HK-2 (cell line): ENCODE measurements at regions not wholly inside any gene's neighbourhood (a gene's known extent, or its start where the extent isn't known, plus 50 kb on each side); places are given as distances from the start of the nearest gene placed in this dataset.

Experiments
- DNase-seq: peaks from one replicate; pipeline ENCODE4 v3.0.0-alpha.2; 2018; ENCODE audit not compliant: unreplicated experiment

GRCh38 chr11:114876234-114876633 lies 197.9 kb downstream of the NXPE2 start:
- no peak for DNase-seq

DNA sequence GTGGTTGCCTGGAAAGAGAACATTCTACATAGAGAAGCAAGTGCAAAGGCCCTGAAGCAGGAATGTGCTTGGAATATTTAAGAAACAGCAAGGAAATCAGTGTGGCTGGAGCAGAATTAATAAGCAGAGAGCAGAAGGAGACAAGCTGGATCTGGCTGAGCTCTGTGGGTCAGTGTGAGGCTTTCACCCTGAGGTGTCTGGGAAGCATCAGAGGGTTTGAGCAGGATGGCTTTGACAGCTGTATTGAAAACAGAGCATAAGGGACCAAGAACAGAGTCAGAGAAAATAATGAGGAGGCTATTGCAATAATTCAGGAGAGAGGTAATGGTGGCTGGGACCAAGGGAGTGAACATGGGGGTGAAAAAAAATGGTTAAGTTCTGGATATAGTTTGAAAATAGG lies 199.6 kb downstream of the NXPE2 start:
- no peak for DNase-seq

GRCh38 chr11:114880442-114880841 lies 202.1 kb downstream of the NXPE2 start:
- DNase-seq, result no peak

DNA sequence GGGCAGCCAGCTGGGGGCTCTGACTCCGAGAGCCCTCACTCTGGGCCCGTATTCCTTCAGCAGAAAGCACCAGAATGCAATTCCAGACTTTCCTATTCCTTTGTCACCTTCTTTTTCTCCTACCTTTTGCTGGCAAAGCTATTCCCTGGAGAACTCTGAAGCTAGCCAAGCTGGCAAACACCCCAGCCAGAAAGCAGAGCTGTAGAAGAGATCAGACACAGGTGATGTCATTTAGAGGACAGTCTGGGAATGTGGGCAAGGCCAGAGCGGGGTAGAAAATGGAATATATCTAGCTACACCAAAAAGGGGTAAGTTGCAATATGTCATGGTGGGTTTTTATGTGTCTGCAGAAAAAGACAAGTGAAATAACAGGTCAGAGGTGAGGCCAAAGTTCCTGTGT lies 205.1 kb downstream of the NXPE2 start:
- no peak for DNase-seq

- no peak for DNase-seq
Measured at GRCh38 chr11:114886644-114887265, 208.4 kb downstream of the NXPE2 start.

- no peak for DNase-seq
Measured at GRCh38 chr11:114889594-114890011, 211.3 kb downstream of the NXPE2 start.

- DNase-seq, result no peak
Measured at GRCh38 chr11:114890038-114890437, 211.7 kb downstream of the NXPE2 start.

DNA sequence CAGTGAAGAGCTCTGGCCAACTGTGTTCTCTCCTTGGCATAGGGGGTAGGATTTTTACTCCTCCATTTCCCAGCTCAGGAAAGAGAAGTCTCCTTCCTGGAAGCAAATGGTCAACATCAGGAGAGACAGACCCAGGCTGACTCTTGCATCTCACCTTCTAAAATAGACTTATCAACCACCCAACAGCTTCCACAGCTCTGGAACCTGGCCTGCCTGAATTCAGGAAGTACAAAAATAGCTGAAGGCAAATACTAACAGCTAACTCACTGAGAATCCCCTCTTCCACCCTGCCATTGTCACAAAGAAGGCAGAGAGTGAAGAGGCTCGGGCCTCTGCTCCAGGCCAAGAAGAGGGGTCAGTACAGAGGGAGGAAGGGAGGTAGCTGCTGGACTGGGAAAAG lies 213.6 kb downstream of the NXPE2 start:
- no peak for DNase-seq

DNA sequence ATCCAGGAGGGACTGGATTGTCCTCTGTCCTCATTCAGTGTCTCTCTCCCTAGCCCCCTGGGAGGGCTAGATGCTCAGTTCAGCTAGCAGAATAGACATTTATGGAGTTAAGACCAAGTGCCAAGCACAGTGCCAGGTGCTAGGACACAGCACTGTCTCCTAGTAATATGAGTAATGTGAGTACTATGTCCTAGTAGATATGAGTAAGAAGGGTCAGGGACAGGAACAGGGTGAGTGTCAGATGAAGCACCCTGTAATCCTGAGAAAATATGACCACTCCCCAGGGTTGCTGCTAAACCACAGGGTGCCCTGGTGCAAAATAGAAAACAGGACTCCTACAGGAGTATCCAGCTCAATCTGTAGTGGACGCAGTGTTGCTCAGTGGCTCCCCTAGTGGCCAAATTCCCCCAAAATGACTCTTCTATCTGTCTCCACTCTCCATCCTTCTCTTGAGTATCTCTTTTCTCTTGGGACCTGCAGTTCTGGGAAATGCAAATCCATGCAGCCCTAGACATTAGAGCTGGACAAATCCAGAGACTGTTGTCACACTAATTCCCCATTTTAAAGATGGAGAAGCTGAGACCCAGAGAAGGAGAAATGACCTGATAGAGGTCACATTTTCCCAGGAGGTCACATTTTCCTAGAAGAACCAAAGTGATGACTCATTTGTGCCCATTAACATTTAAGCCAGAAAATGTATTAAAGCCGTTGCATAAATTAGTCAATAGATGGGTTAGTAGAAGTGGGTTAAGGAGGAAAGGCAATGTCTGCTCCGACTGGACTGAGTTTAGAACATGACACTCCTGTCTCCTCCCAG lies 214.3 kb downstream of the NXPE2 start:
- peak; percentile 2 for DNase-seq

DNA sequence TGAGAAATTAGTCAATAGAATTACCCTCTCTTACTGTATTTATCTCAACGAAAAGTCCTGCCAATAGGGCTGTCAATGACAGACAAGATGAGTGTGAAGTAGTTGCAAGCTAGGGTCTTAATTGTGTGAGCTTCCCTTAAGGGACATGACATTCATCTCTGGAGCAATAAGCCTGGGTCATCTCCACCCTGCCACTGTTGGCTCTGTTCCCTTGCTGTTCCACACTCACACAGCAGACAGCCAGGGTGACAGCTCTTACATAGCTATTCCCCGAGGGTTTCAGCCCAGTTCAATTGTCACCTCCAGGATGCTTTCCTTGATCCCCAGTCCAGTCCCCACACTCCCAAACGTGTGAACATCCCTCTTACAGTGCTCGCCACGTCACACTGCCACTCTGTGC lies 215.0 kb downstream of the NXPE2 start:
- no peak for DNase-seq

DNA sequence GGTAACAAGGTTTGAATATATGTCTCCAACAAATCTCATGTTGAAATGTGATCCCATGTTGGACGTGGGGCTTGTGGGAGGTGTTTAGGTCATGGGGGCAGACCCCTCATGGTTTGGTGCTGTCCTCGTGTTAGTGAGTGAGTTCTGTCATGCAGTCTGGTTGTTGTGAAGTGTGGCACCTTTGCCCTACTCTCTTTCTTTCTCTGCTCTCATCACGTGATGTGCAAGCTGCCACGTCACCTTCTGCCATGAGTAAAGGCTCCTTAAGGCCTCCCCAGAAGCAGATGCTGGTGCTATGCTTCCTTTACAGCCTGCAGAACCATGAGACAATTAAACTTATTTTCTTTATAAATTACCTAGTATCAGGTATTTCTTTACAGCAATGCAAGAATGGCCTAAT lies 218.3 kb downstream of the NXPE2 start:
- no peak for DNase-seq

- DNase-seq, result no peak
Measured at GRCh38 chr11:114909866-114910265, 231.5 kb downstream of the NXPE2 start.

DNA sequence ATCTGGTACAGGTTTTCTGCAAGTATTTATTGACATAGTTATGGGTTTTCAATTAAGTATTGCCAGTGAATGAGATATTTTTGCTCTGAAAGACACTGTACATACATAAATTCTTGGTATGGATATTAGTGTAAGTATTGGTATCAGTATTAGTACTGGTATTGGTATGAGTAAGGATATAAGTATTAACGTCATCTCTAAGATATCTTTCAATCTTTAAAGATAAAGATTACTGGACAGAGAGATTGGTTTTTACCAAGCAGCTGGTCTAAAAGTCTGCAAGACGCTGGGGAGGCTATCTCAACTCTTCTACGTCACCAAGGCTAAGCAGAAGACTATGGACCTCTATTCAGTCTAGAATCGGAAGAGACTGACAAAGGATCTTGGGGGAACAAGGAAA lies 234.5 kb downstream of the NXPE2 start:
- DNase-seq, result no peak

DNA sequence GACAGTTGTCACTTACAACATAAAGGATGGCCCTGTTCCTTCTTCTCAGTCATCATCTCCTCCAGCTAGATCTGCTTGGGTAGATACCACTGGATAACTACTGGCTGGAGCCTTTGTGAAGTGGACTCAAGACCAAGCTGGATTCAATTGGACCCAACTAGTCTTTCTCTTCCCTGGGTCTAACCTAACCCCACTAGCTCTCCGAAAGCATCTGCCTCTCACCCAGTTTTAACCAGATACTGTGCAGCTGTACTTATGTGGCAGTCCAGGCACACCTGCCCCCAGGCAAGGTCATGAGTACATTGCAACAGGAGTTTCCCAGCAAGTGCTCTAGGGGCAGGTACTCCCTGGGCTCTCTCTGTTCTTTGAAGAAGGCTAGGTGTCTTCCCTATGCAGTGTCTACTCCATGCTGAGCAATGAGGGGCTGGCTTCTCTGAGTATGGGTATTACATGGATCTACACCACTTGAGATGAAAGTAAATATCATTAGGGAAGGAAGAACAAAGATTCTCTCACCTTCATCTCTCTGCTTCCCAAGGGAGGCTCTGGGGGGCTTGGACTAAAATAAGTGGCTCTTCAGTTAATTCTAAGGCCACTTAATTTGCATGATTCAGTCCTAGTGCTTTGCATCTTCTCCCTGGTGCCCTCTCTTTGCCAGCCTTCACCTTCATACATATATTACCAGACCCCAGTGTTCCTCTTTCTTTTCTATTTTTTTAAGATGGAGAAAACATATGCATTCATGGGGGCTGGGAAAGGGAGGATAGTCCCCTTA lies 236.1 kb downstream of the NXPE2 start:
- no peak for DNase-seq

DNA sequence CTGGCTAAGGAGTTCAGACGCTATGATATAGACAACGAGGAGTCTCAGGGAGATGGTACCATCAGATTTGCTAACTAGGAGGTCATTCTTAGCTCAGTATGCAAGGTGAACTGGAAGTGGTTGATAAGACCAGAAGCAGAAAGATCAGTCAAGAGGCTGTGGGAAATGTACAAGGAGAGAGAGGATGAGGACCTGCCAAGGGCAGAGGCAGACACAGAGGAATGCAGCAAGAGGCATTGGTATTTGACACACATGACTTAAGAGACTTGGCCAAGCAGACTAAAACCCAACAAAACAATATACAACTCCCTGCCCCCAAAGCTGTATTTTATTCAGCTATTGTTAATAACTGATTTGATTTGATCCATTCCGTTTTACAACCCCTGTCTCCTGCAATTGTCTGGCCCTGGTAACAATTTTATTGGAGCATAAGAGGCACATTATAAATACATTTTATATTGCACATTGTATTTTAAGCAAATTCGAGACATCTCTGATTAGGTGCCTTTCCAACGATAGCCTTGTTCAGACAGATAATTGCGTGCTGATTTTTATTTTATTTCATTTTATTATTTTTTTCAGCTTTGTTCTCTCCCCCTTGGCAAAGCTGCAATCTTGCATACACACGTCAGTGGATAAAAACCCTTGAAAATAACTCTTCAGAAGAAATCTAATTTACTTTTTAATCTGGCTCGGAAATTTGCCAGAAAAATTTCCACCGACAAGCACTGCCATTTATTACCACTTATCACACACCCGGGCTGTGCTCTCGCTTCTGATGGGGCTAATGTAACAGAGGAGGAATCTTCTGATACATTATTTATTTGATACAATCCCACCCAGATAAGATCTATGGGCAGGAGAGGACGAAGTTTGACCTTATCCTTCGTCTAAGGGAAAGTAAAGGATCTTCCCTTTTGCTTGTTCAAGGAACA lies 237.8 kb downstream of the NXPE2 start:
- DNase-seq, result no peak

GRCh38 chr11:114918286-114918685 lies 240.0 kb downstream of the NXPE2 start:
- no peak for DNase-seq

- no peak for DNase-seq
Measured at GRCh38 chr11:114921697-114922096, 243.4 kb downstream of the NXPE2 start.

GRCh38 chr11:114924042-114924441 lies 245.7 kb downstream of the NXPE2 start:
- DNase-seq, result no peak

- DNase-seq, result no peak
Measured at GRCh38 chr11:114925591-114925990, 247.3 kb downstream of the NXPE2 start.

DNA sequence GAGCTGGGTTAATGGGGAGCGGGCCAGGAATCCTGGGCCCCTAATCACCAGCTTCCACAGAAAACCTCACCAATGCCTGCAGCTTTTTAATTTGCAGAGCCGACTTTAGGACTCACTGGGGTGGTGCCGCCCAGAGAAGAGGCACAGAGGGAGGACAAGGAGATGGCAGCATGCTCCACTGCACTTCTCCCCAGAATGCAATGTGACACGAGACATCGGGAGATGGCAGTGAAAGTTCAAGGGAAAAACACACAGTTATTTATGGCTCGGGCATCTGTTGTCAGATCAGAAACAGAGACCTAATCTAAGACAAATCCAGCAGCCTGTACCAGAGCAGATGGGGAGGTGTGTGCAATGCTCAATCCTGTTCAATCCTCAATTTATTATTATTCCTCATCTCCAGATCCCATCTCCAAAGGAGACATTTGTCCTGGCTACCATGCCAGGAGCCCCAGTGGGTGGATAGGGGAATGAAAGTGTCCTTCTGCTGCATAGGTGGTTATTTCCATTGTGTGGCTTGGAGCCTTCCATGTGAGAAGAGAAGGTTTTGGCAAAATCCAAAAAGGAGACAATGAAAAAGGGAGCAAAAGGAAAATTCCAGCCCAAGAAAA lies 250.0 kb downstream of the NXPE2 start:
- no peak for DNase-seq

- DNase-seq, result no peak
Measured at GRCh38 chr11:114929351-114930000, 251.1 kb downstream of the NXPE2 start.
